ENCODE measurements at regions not wholly inside any gene's neighbourhood (a gene's known extent, or its start where the extent isn't known, plus 50 kb on each side); places are given as distances from the start of the nearest gene placed in this dataset.

DNA sequence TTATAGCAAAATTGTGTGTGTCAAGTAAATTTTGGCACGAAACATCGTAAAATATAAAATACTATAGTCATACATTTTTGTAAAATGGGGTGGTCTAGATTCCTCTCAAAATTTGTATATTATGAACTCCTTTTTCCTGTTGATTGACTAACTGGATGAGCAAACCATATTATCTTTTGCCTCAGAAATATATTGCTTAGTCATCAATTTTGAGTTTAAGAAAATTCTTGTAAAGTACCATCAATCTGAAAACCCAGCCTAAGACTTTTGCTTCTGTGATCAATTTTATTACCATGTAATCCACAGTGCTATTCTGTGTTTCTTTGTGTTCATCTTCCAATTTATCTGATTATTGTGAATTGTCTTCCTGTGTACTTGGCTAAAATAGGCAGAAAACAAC, 98.0 kb upstream of the PCDH18 start:
- ChIA-PET POLR2A (no interaction called here), CTCF (no interaction called here)
- Histone ChIP-seq H3K4me1 (ENCODE audit: control insufficient read depth, insufficient read depth, low read length) (no peaks in the 10 kb centered on the region), H3K27ac (ENCODE audit: extremely low read depth, low read depth, low read length) (no peak overlapping the region), H3K9me3 (ENCODE audit: control insufficient read depth, insufficient read depth, low read depth, low read length) (no peaks in the 10 kb centered on the region), H3K4me3 (ENCODE audit: low read depth, low read length) (no peak overlapping the region), H3K36me3 (ENCODE audit: control insufficient read depth in 2 of 2, insufficient read depth in 1 of 2, low read length in 2 of 2) (no peaks in the 10 kb centered on the region)
- TF ChIP-seq ZNF266 (tag by site-specific recombination; IDR thresholded peaks at IDR 0.05; ENCODE audit: low read depth) (no peak), ZNF169 (tag by site-specific recombination; IDR thresholded peaks at IDR 0.05) (no peak), ZNF426 (tag by site-specific recombination; IDR thresholded peaks at IDR 0.05) (no peak), HOXD13 (CRISPR knock-in tag; IDR thresholded peaks at IDR 0.05; ENCODE audit: borderline replicate concordance) (no peak), ZNF214 (tag by site-specific recombination; IDR thresholded peaks at IDR 0.05; ENCODE audit: borderline replicate concordance) (no peak)
- TF ChIP-seq, protein P1, sequence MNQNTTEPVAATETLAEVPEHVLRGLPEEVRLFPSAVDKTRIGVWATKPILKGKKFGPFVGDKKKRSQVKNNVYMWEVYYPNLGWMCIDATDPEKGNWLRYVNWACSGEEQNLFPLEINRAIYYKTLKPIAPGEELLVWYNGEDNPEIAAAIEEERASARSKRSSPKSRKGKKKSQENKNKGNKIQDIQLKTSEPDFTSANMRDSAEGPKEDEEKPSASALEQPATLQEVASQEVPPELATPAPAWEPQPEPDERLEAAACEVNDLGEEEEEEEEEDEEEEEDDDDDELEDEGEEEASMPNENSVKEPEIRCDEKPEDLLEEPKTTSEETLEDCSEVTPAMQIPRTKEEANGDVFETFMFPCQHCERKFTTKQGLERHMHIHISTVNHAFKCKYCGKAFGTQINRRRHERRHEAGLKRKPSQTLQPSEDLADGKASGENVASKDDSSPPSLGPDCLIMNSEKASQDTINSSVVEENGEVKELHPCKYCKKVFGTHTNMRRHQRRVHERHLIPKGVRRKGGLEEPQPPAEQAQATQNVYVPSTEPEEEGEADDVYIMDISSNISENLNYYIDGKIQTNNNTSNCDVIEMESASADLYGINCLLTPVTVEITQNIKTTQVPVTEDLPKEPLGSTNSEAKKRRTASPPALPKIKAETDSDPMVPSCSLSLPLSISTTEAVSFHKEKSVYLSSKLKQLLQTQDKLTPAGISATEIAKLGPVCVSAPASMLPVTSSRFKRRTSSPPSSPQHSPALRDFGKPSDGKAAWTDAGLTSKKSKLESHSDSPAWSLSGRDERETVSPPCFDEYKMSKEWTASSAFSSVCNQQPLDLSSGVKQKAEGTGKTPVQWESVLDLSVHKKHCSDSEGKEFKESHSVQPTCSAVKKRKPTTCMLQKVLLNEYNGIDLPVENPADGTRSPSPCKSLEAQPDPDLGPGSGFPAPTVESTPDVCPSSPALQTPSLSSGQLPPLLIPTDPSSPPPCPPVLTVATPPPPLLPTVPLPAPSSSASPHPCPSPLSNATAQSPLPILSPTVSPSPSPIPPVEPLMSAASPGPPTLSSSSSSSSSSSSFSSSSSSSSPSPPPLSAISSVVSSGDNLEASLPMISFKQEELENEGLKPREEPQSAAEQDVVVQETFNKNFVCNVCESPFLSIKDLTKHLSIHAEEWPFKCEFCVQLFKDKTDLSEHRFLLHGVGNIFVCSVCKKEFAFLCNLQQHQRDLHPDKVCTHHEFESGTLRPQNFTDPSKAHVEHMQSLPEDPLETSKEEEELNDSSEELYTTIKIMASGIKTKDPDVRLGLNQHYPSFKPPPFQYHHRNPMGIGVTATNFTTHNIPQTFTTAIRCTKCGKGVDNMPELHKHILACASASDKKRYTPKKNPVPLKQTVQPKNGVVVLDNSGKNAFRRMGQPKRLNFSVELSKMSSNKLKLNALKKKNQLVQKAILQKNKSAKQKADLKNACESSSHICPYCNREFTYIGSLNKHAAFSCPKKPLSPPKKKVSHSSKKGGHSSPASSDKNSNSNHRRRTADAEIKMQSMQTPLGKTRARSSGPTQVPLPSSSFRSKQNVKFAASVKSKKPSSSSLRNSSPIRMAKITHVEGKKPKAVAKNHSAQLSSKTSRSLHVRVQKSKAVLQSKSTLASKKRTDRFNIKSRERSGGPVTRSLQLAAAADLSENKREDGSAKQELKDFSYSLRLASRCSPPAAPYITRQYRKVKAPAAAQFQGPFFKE (tag by site-specific recombination; IDR thresholded peaks at IDR 0.05; ENCODE audit: borderline replicate concordance) = no peak
- TF ChIP-seq, protein P2, sequence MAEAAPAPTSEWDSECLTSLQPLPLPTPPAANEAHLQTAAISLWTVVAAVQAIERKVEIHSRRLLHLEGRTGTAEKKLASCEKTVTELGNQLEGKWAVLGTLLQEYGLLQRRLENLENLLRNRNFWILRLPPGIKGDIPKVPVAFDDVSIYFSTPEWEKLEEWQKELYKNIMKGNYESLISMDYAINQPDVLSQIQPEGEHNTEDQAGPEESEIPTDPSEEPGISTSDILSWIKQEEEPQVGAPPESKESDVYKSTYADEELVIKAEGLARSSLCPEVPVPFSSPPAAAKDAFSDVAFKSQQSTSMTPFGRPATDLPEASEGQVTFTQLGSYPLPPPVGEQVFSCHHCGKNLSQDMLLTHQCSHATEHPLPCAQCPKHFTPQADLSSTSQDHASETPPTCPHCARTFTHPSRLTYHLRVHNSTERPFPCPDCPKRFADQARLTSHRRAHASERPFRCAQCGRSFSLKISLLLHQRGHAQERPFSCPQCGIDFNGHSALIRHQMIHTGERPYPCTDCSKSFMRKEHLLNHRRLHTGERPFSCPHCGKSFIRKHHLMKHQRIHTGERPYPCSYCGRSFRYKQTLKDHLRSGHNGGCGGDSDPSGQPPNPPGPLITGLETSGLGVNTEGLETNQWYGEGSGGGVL (tag by site-specific recombination; IDR thresholded peaks at IDR 0.05) = no peak

DNA sequence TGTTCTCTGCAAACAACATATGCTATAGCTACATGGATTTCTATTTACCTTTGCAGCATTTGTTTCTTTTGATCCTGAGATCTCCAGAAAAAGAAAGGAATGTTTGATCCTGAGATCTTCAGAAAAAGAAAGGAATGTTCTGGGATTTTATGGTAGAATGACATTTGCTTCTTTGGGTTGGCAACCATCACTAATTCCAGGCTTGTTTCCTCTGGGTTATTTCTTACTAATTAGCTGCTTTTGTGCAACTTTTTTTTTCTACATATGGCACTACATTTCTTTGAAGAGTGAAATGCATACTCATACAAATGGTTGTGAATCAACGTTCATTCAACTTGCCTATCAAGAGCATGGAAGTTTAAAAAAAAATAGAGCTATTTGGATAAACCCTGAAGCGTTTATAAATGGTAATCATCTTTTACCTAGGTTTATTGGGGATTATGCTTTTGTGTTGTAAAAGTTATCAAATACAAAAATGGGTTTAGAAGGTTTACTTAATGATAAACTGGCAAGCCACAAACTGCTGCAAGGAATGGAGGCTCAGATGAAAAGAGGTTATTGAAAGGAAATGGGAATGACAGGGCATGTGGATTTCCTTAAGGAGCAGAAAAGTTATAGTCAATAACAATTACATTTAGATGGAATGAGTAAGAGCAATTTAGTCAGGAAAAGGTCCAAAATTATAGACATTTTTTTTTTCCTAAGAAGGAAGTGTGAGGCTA, 95.6 kb upstream of the PCDH18 start:
- TF ChIP-seq SETDB1 (IDR thresholded peaks at IDR 0.05; ENCODE audit: insufficient read length, low read length) (no peak), ZNF248 (tag by site-specific recombination; IDR thresholded peaks at IDR 0.05) (no peak), ZNF416 (tag by site-specific recombination; IDR thresholded peaks at IDR 0.05) (no peak), ZNF23 (tag by site-specific recombination; IDR thresholded peaks at IDR 0.05; ENCODE audit: borderline replicate concordance) (no peak), ZNF19 (tag by site-specific recombination; IDR thresholded peaks at IDR 0.05; ENCODE audit: low read depth) (no peak), GLIS2 (tag by site-specific recombination; IDR thresholded peaks at IDR 0.05) (no peak), ZNF266 (tag by site-specific recombination; IDR thresholded peaks at IDR 0.05; ENCODE audit: low read depth) (no peak), ZFHX2 (tag by site-specific recombination; conservative IDR thresholded peaks at IDR 0.05) (no peak), ZNF292 (tag by site-specific recombination; IDR thresholded peaks at IDR 0.05; ENCODE audit: borderline replicate concordance, low read depth) (no peak), ZNF354C (tag by site-specific recombination; IDR thresholded peaks at IDR 0.05; ENCODE audit: borderline replicate concordance, low read depth) (no peak), ZBTB7A (tag by site-specific recombination; IDR thresholded peaks at IDR 0.05; ENCODE audit: low read depth) (no peak), SCRT1 (tag by site-specific recombination; IDR thresholded peaks at IDR 0.05; ENCODE audit: borderline replicate concordance) (no peak), ZNF670 (tag by site-specific recombination; IDR thresholded peaks at IDR 0.05; ENCODE audit: low read depth) (no peak)
- TF ChIP-seq, protein P3, sequence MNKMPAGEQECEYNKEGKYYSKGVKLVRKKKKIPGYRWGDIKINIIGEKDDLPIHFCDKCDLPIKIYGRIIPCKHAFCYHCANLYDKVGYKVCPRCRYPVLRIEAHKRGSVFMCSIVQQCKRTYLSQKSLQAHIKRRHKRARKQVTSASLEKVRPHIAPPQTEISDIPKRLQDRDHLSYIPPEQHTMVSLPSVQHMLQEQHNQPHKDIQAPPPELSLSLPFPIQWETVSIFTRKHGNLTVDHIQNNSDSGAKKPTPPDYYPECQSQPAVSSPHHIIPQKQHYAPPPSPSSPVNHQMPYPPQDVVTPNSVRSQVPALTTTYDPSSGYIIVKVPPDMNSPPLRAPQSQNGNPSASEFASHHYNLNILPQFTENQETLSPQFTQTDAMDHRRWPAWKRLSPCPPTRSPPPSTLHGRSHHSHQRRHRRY (tag by site-specific recombination; IDR thresholded peaks at IDR 0.05) = no peak
- TF ChIP-seq, protein P4, sequence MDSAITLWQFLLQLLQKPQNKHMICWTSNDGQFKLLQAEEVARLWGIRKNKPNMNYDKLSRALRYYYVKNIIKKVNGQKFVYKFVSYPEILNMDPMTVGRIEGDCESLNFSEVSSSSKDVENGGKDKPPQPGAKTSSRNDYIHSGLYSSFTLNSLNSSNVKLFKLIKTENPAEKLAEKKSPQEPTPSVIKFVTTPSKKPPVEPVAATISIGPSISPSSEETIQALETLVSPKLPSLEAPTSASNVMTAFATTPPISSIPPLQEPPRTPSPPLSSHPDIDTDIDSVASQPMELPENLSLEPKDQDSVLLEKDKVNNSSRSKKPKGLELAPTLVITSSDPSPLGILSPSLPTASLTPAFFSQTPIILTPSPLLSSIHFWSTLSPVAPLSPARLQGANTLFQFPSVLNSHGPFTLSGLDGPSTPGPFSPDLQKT (IDR thresholded peaks at IDR 0.05; ENCODE audit: borderline replicate concordance, low read depth, low read length) = no peak
- TF ChIP-seq, protein P5, sequence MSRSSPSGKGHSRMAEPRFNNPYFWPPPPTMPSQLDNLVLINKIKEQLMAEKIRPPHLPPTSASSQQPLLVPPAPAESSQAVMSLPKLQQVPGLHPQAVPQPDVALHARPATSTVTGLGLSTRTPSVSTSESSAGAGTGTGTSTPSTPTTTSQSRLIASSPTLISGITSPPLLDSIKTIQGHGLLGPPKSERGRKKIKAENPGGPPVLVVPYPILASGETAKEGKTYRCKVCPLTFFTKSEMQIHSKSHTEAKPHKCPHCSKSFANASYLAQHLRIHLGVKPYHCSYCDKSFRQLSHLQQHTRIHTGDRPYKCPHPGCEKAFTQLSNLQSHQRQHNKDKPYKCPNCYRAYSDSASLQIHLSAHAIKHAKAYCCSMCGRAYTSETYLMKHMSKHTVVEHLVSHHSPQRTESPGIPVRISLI (tag by site-specific recombination; IDR thresholded peaks at IDR 0.05) = no peak
- CTCF ChIA-PET = no interaction called here

More for the DNA sequence above, 95.6 kb upstream of the PCDH18 start:
- H3K4me3 ChIP-seq (ENCODE audit: low read depth, low read length) = no peak overlapping the region
- POLR2A ChIA-PET = no interaction called here
- 0 out of 2 replicates have a peak, but pooled peaks cover 3% of the 10 kb centered on the region for H3K4me1 ChIP-seq (ENCODE audit: control insufficient read depth, insufficient read depth, low read length)
- H3K36me3 ChIP-seq (ENCODE audit: control insufficient read depth in 2 of 2, insufficient read depth in 1 of 2, low read length in 2 of 2) = no peaks in the 10 kb centered on the region
- H3K27ac ChIP-seq (ENCODE audit: extremely low read depth, low read depth, low read length) = no peak overlapping the region
- H3K9me3 ChIP-seq (ENCODE audit: control insufficient read depth, insufficient read depth, low read depth, low read length) = no peaks in the 10 kb centered on the region

Data from HEK293 (cell line).